Activated CD4-positive, alpha-beta memory T cell treated with anti-CD3 and anti-CD28 coated beads for 36 hours (primary cell): ENCODE measurements at regions not wholly inside any gene's neighbourhood (a gene's known extent, or its start where the extent isn't known, plus 50 kb on each side); places are given as distances from the start of the nearest gene placed in this dataset.

Source experiments
- CTCF ChIA-PET: fragments of 350-600 bp; sonication (Branson Sonifier 250); formaldehyde crosslinking; loops from one replicate; lab custom pipeline; 2021; ENCODE audit warnings: antibody characterized with exemption, inconsistent platforms; lab: Charles Lee
- POLR2A ChIA-PET: fragments of 350-600 bp; sonication (Branson Sonifier 250); formaldehyde crosslinking; loops from one replicate; lab custom pipeline; 2021; ENCODE audit warnings: antibody characterized with exemption; lab: Charles Lee
- DNase-seq: peaks from one replicate; pipeline ENCODE4 v3.0.0-alpha.2; 2020
- H3K27ac Mint-ChIP-seq: one replicate; pipeline ENCODE4 v1.8.0; 2021; ENCODE audit warnings: mixed read lengths
- H3K27me3 Mint-ChIP-seq: one replicate; pipeline ENCODE4 v1.8.0; 2021; ENCODE audit warnings: mixed read lengths
- H3K36me3 Mint-ChIP-seq: one replicate; pipeline ENCODE4 v1.8.0; 2021; ENCODE audit warnings: mixed read lengths
- H3K4me1 Mint-ChIP-seq: one replicate; pipeline ENCODE4 v1.8.0; 2021; ENCODE audit warnings: low read depth, mixed read lengths
- H3K4me3 Mint-ChIP-seq: one replicate; pipeline ENCODE4 v1.8.0; 2021; ENCODE audit warnings: mild to moderate bottlenecking, mixed read lengths
- H3K9me3 Mint-ChIP-seq: one replicate; pipeline ENCODE4 v1.8.0; 2021; ENCODE audit warnings: mixed read lengths
- intact Hi-C: fragments of 100-400 bp; cut with micrococcal nuclease; formaldehyde crosslinking; loops from one replicate; pipeline ENCODE4 v1.15.1; 2023

DNA sequence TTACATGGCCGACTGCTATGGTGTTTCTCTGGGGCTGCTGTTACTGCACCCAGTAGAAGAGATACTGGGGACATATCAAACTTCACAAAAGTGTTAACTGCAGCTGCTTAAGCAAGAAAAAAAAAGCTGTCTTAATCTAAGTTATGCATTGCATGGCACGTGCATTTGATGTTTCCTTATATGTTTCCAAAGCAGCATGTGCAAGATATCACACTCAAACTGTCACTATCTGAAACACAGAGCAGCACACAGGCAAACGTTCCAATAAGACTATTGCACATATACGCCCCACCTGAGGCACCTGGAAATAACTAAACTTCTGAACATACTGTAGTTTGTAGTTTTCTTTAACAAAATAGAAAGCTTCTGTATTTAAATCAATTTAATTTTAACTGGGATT lies 671.4 kb upstream of the ADGRL2 start:
- Mint-ChIP-seq H3K27me3 (no peaks in the 10 kb centered on the region), H3K4me1 (no peaks in the 10 kb centered on the region), H3K27ac (no peak overlapping the region), H3K9me3 (peaks cover 9% of the 10 kb centered on the region), H3K36me3 (no peaks in the 10 kb centered on the region), H3K4me3 (no peak overlapping the region)
- no peak for DNase-seq
- CTCF ChIA-PET = no interaction called here
- intact Hi-C loops = no loop called here
- POLR2A ChIA-PET = no interaction called here

- POLR2A ChIA-PET = no interaction called here
Observed at GRCh38 chr1:81128079-81128478, 672.7 kb upstream of the ADGRL2 start.

DNA sequence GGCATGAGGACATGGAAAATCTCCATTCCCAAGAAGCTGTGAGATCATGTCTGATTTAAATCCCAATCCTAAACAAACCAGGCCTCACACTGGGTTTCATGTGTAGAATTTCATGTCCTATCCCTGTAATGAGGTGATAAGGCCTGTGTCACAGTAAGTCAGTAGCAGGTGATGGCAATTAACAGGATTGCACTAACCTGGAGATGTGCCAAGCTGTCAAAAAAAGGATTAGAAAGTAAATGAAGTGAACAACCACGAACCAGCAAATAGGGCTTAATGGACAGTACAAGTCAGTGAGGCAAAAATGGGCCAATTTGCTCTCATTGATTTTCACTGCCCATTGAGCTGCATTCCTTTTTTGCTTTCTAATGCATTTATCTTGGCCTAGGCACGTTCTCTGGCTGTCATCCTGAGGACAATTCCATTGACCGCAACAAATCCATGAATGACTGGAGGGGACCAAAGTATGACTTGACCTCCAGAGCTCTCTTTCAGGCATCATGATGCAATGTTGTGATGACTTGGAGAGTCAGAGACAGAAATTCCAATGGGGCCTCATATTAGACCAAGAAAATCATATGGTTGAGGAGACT lies 673.6 kb upstream of the ADGRL2 start:
- Mint-ChIP-seq H3K27me3 (no peaks in the 10 kb centered on the region), H3K4me1 (no peaks in the 10 kb centered on the region), H3K36me3 (no peaks in the 10 kb centered on the region), H3K9me3 (peaks cover 11% of the 10 kb centered on the region), H3K27ac (no peak overlapping the region), H3K4me3 (no peak overlapping the region)
- no peak for DNase-seq
- CTCF ChIA-PET = interaction anchor here (0.7 kb wide), 1 partner anchor 1162 kb away, joined by 3 read pairs; no protein-coding TSS in a partner anchor
- POLR2A ChIA-PET = no interaction called here
- intact Hi-C loops = no loop called here

More at GRCh38 chr1:81128079-81128478, 672.7 kb upstream of the ADGRL2 start:
- Mint-ChIP-seq H3K27ac (no peak overlapping the region), H3K36me3 (no peaks in the 10 kb centered on the region), H3K4me3 (no peak overlapping the region), H3K9me3 (peaks cover 9% of the 10 kb centered on the region), H3K4me1 (no peaks in the 10 kb centered on the region), H3K27me3 (no peaks in the 10 kb centered on the region)
- intact Hi-C loops = no loop called here
- no peak for DNase-seq
- CTCF ChIA-PET = no interaction called here

DNA sequence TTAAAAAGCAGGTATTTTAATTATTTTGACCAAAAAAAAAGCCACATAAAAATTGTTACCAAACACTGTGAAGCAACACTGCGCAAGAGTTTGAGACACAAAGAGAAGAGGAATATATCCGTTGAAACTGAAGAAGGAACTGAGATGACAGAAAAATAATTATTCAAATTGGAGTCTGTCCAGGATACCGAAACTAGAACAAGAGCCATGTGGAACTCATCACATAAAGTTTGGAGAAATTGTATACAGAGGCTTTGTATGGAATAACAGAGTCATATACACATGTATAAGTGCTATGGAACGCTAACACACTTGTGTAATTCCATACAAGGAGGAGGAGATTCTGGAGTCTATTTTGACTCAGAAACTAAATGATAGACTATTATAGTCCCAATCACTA lies 675.1 kb upstream of the ADGRL2 start:
- Mint-ChIP-seq H3K27ac (no peak overlapping the region), H3K36me3 (no peaks in the 10 kb centered on the region), H3K9me3 (peaks cover 11% of the 10 kb centered on the region), H3K4me1 (no peaks in the 10 kb centered on the region), H3K4me3 (no peak overlapping the region), H3K27me3 (no peaks in the 10 kb centered on the region)
- ChIA-PET POLR2A (no interaction called here), CTCF (no interaction called here)
- intact Hi-C loops = no loop called here
- DNase-seq = no peak

DNA sequence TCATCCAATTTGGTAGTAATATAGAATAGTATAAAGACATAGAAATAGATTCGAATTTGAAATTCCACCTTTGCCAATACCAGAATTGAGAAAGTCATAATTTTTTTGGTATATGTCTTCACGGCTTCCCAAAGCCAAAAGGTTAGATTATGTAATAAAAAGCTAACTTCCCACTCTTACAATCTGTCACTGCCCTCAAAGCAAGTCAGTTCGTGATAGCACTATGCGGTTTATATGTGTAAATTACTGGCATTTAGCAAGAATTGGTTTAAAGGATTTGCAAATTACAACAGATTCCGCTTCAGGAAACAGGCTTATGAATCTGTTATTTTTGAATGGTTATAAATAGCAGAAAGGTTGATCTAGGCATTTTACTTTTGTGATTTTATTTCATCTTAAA lies 679.4 kb upstream of the ADGRL2 start:
- H3K27ac Mint-ChIP-seq = no peak overlapping the region
- peaks cover 7% of the 10 kb centered on the region for H3K9me3 Mint-ChIP-seq
- intact Hi-C loops = no loop called here
- ChIA-PET CTCF (no interaction called here), POLR2A (no interaction called here)
- H3K36me3 Mint-ChIP-seq = no peaks in the 10 kb centered on the region
- H3K4me3 Mint-ChIP-seq = no peak overlapping the region
- no peaks in the 10 kb centered on the region for H3K27me3 Mint-ChIP-seq
- H3K4me1 Mint-ChIP-seq = no peaks in the 10 kb centered on the region
- DNase-seq = no peak

DNA sequence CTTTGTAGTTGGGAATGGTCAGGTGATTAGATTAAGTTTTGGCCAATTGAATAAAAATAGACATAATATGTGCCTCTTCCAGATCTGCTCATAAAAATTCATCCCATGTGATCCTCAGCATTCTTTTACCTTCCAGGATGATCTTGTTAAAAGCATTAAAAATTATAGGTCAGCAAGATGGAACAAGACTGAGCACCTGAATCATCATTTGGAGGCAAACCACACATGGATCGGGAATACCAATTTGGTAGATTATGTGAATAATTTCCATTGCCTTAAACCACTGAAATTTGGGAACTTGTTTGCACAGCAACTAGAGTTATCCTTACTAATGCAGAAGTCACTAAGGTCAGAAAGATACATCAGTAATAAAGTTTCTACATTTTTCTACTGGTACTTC lies 681.4 kb upstream of the ADGRL2 start:
- Mint-ChIP-seq H3K4me3 (no peak overlapping the region), H3K27ac (no peak overlapping the region), H3K27me3 (no peaks in the 10 kb centered on the region), H3K4me1 (no peaks in the 10 kb centered on the region), H3K36me3 (no peaks in the 10 kb centered on the region), H3K9me3 (peaks cover 2% of the 10 kb centered on the region)
- ChIA-PET POLR2A (no interaction called here), CTCF (no interaction called here)
- intact Hi-C loops = no loop called here
- DNase-seq = no peak

- Mint-ChIP-seq H3K9me3 (peaks cover 9% of the 10 kb centered on the region), H3K4me3 (no peak overlapping the region), H3K27me3 (no peaks in the 10 kb centered on the region), H3K4me1 (no peaks in the 10 kb centered on the region), H3K27ac (no peak overlapping the region), H3K36me3 (no peaks in the 10 kb centered on the region)
- intact Hi-C loops = no loop called here
- DNase-seq = no peak
- ChIA-PET CTCF (no interaction called here), POLR2A (no interaction called here)
Observed at GRCh38 chr1:81118550-81118949, 682.2 kb upstream of the ADGRL2 start.

DNA sequence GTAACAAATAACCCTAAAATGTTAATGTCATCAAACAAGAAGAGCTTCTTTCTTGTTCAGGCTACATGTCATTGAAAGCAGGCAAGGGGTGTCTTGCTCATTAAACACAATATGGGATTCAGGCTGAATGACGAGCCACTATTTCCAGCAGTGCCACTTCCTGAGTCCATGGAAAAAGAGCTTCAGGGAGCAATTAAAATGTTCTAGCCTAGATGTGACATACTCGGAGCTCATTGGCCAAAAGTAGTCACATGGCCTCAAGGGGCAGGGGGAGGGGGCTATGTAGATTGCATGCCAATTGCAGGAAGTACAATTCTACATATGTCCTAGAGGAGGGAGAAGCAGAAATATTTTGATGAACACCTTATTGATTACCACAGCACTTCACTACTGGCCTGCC lies 685.3 kb upstream of the ADGRL2 start:
- Mint-ChIP-seq H3K27me3 (no peaks in the 10 kb centered on the region), H3K4me1 (no peaks in the 10 kb centered on the region), H3K9me3 (peaks cover 7% of the 10 kb centered on the region), H3K36me3 (no peaks in the 10 kb centered on the region), H3K27ac (no peak overlapping the region), H3K4me3 (no peak overlapping the region)
- DNase-seq = no peak
- ChIA-PET CTCF (no interaction called here), POLR2A (no interaction called here)
- intact Hi-C loops = no loop called here

DNA sequence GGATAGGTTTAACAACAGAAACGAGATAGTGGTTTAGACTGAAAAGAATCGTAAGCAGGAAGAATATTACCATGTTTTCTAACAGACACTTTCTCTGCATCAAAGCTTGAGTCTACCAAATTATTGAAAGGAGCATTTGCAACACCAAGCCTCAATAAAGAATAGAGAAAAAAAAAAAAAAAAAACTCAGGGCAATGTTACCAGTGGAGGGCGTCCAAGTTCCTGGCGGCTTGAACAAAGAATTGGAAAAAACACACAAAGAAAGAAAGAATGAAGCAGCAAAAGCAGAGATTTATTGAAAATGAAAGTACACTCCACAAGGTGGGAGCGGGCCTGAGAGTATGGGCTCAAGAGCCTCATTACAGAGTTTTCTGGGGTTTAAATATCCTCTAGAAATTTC lies 686.5 kb upstream of the ADGRL2 start:
- POLR2A ChIA-PET = no interaction called here
- H3K4me1 Mint-ChIP-seq = no peaks in the 10 kb centered on the region
- intact Hi-C loops = no loop called here
- H3K36me3 Mint-ChIP-seq = no peaks in the 10 kb centered on the region
- H3K4me3 Mint-ChIP-seq = no peak overlapping the region
- no peak for DNase-seq
- H3K27ac Mint-ChIP-seq = no peak overlapping the region
- no peaks in the 10 kb centered on the region for H3K27me3 Mint-ChIP-seq
- peaks cover 7% of the 10 kb centered on the region for H3K9me3 Mint-ChIP-seq
- CTCF ChIA-PET = no interaction called here

DNA sequence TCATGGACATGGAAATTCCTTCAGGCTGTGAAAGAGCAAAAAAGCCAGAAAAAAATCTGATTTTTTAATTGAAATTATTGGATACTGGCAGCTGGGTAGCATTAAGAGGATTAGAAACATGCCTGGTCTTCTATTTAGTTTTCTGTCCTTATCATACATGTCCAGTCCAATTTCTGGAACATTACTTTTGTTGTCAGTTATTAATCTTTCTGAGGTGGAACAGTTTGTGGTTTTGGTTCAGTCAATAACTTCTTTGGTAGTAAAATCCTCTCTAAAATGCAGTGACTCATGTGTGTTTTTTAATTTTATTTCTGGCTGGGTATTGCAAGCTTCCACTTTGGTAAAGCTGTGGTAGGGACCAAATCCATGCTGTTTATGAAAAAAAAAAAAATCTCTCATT lies 687.0 kb upstream of the ADGRL2 start:
- Mint-ChIP-seq H3K27ac (no peak overlapping the region), H3K27me3 (no peaks in the 10 kb centered on the region), H3K4me1 (no peaks in the 10 kb centered on the region), H3K36me3 (no peaks in the 10 kb centered on the region), H3K9me3 (peaks cover 7% of the 10 kb centered on the region), H3K4me3 (no peak overlapping the region)
- no peak for DNase-seq
- ChIA-PET POLR2A (no interaction called here), CTCF (no interaction called here)
- intact Hi-C loops = no loop called here

- no peak overlapping the region for H3K27ac Mint-ChIP-seq
- peaks cover 7% of the 10 kb centered on the region for H3K9me3 Mint-ChIP-seq
- no peaks in the 10 kb centered on the region for H3K36me3 Mint-ChIP-seq
- intact Hi-C loops = no loop called here
- no peaks in the 10 kb centered on the region for H3K27me3 Mint-ChIP-seq
- DNase-seq = no peak
- no peak overlapping the region for H3K4me3 Mint-ChIP-seq
- H3K4me1 Mint-ChIP-seq = no peaks in the 10 kb centered on the region
- ChIA-PET CTCF (no interaction called here), POLR2A (no interaction called here)
Observed at GRCh38 chr1:81111818-81112217, 688.9 kb upstream of the ADGRL2 start.

- POLR2A ChIA-PET = no interaction called here
- Mint-ChIP-seq H3K27me3 (no peaks in the 10 kb centered on the region), H3K36me3 (no peaks in the 10 kb centered on the region), H3K4me1 (no peaks in the 10 kb centered on the region), H3K9me3 (peaks cover 8% of the 10 kb centered on the region), H3K27ac (no peak overlapping the region), H3K4me3 (no peak overlapping the region)
- DNase-seq = no peak
- CTCF ChIA-PET = no interaction called here
- intact Hi-C loops = no loop called here
Observed at GRCh38 chr1:81109038-81109437, 691.7 kb upstream of the ADGRL2 start.

- Mint-ChIP-seq H3K27ac (no peak overlapping the region), H3K9me3 (peaks cover 11% of the 10 kb centered on the region)
- POLR2A ChIA-PET = no interaction called here
Observed at GRCh38 chr1:81097860-81098259, 702.9 kb upstream of the ADGRL2 start.

More at GRCh38 chr1:81097860-81098259, 702.9 kb upstream of the ADGRL2 start:
- no peaks in the 10 kb centered on the region for H3K36me3 Mint-ChIP-seq
- H3K4me1 Mint-ChIP-seq = no peaks in the 10 kb centered on the region
- CTCF ChIA-PET = no interaction called here
- intact Hi-C loops = no loop called here
- H3K4me3 Mint-ChIP-seq = no peak overlapping the region
- H3K27me3 Mint-ChIP-seq = no peaks in the 10 kb centered on the region
- DNase-seq = no peak
